ENCODE measurements at regions not wholly inside any gene's neighbourhood (a gene's known extent, or its start where the extent isn't known, plus 50 kb on each side); places are given as distances from the start of the nearest gene placed in this dataset.

GRCh38 chr14:101234999-101235334, 326.3 kb upstream of the DIO3 start:
- peaks cover 3% of the 10 kb centered on the region for H3K27me3 ChIP-seq (ENCODE audit: control insufficient read depth, insufficient read depth, low read length)
- no peak overlapping the region for H3K27ac ChIP-seq (ENCODE audit: low read depth, low read length)
- H3K36me3 ChIP-seq (ENCODE audit: control insufficient read depth, insufficient read depth, low read length) = no peaks in the 10 kb centered on the region
- no peak overlapping the region for H3K4me3 ChIP-seq (ENCODE audit: low read length)
- no peak overlapping the region for H3K9ac ChIP-seq (ENCODE audit: low read length)
- peaks cover 10% of the 10 kb centered on the region for H3K4me1 ChIP-seq (ENCODE audit: control insufficient read depth, insufficient read depth, low read length)

- no peak overlapping the region for H3K27ac ChIP-seq (ENCODE audit: low read depth, low read length)
- peaks cover 10% of the 10 kb centered on the region for H3K4me1 ChIP-seq (ENCODE audit: control insufficient read depth, insufficient read depth, low read length)
- no peaks in the 10 kb centered on the region for H3K36me3 ChIP-seq (ENCODE audit: control insufficient read depth, insufficient read depth, low read length)
- H3K9ac ChIP-seq (ENCODE audit: low read length) = no peak overlapping the region
- no peak overlapping the region for H3K4me3 ChIP-seq (ENCODE audit: low read length)
- peaks cover 3% of the 10 kb centered on the region for H3K27me3 ChIP-seq (ENCODE audit: control insufficient read depth, insufficient read depth, low read length)
Observed at GRCh38 chr14:101235335-101236103, 325.8 kb upstream of the DIO3 start.

- Histone ChIP-seq H3K36me3 (ENCODE audit: control insufficient read depth, insufficient read depth, low read length) (no peaks in the 10 kb centered on the region), H3K4me1 (ENCODE audit: control insufficient read depth, insufficient read depth, low read length) (peaks cover 10% of the 10 kb centered on the region)
Observed at GRCh38 chr14:101236496-101237251, 324.6 kb upstream of the DIO3 start.

DNA sequence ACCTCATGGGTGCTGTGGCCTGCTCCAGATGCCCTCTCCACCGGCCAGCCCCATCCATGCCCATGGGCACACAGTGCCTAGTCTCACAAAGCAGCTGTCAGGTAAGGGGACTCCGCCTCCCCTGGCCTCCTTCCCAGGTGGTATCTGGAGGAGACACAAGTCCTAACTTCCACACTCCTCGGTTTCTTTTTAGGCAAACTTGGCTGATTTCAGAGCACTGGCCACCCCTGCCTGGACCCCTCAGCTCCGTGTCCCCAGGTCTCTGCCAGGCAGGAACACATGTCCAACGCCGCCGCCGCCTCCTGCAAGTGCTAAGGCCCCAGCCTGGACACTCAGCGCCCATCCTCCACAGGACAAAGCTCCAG, 324.1 kb upstream of the DIO3 start:
- H3K36me3 ChIP-seq (ENCODE audit: control insufficient read depth, insufficient read depth, low read length) = no peaks in the 10 kb centered on the region
- H3K4me1 ChIP-seq (ENCODE audit: control insufficient read depth, insufficient read depth, low read length) = peaks cover 10% of the 10 kb centered on the region
- H3K4me3 ChIP-seq (ENCODE audit: low read length) = no peak overlapping the region
- peaks cover 3% of the 10 kb centered on the region for H3K27me3 ChIP-seq (ENCODE audit: control insufficient read depth, insufficient read depth, low read length)
- no peak overlapping the region for H3K9ac ChIP-seq (ENCODE audit: low read length)
- H3K27ac ChIP-seq (ENCODE audit: low read depth, low read length) = no peak overlapping the region

More at GRCh38 chr14:101236496-101237251, 324.6 kb upstream of the DIO3 start:
- Histone ChIP-seq H3K27me3 (ENCODE audit: control insufficient read depth, insufficient read depth, low read length) (peaks cover 3% of the 10 kb centered on the region), H3K4me3 (ENCODE audit: low read length) (no peak overlapping the region), H3K9ac (ENCODE audit: low read length) (no peak overlapping the region), H3K27ac (ENCODE audit: low read depth, low read length) (no peak overlapping the region)

GRCh38 chr14:101239065-101239464, 322.2 kb upstream of the DIO3 start:
- H3K27me3 ChIP-seq (ENCODE audit: control insufficient read depth, insufficient read depth, low read length) = peaks cover 3% of the 10 kb centered on the region
- no peak overlapping the region for H3K4me3 ChIP-seq (ENCODE audit: low read length)
- H3K36me3 ChIP-seq (ENCODE audit: control insufficient read depth, insufficient read depth, low read length) = no peaks in the 10 kb centered on the region
- no peaks in the 10 kb centered on the region for H3K4me1 ChIP-seq (ENCODE audit: control insufficient read depth, insufficient read depth, low read length)
- H3K27ac ChIP-seq (ENCODE audit: low read depth, low read length) = no peak overlapping the region
- H3K9ac ChIP-seq (ENCODE audit: low read length) = no peak overlapping the region

DNA sequence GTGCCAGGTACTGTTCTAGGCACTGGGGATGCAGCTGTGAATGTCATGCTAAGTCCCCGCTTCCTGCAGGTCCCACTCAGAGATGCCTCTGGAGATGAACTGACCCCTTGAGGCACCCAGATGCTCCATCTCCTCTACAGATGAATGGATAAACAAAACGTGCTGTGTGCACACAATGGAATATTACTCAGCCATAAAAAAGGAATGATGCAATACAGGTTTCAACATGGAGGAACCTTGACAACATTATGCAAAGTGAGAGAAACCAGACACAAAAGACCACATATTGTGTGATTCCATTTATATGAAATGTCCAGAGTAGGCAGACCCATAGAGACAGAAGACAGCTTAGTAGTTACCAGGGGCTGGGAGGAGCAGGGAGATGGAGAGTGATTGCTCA, 320.1 kb upstream of the DIO3 start:
- no peak overlapping the region for H3K27ac ChIP-seq (ENCODE audit: low read depth, low read length)

DNA sequence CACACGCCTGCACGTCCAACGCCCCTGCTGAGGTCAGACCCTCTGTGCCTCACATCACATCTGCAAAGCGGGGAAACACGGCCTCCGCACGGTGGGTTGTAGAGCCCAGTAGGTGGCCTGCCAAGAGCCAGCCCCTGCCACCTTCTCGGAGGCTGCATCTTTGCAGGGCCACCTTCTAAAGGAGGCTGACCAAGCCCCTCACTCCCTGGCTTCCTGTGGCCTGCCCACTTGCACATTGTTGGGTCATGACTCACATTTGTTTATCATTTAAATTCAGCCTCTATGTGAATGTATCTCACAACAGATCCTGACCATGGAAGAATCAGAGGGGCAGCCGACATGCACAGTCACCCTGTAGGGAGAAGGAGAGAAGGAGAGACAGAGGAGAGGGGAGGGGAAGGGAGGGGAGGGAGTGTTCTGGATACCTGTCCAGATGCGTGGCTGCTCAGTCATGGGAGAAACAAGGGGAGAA, 319.5 kb upstream of the DIO3 start:
- no peak overlapping the region for H3K4me3 ChIP-seq (ENCODE audit: low read length)
- H3K27me3 ChIP-seq (ENCODE audit: control insufficient read depth, insufficient read depth, low read length) = no peaks in the 10 kb centered on the region
- no peak overlapping the region for H3K27ac ChIP-seq (ENCODE audit: low read depth, low read length)
- H3K4me1 ChIP-seq (ENCODE audit: control insufficient read depth, insufficient read depth, low read length) = no peaks in the 10 kb centered on the region
- H3K36me3 ChIP-seq (ENCODE audit: control insufficient read depth, insufficient read depth, low read length) = no peaks in the 10 kb centered on the region
- H3K9ac ChIP-seq (ENCODE audit: low read length) = no peak overlapping the region

More for the DNA sequence above, 320.1 kb upstream of the DIO3 start:
- Histone ChIP-seq H3K27me3 (ENCODE audit: control insufficient read depth, insufficient read depth, low read length) (peaks cover 3% of the 10 kb centered on the region), H3K9ac (ENCODE audit: low read length) (no peak overlapping the region), H3K4me3 (ENCODE audit: low read length) (no peak overlapping the region), H3K36me3 (ENCODE audit: control insufficient read depth, insufficient read depth, low read length) (no peaks in the 10 kb centered on the region), H3K4me1 (ENCODE audit: control insufficient read depth, insufficient read depth, low read length) (no peaks in the 10 kb centered on the region)

- H3K27me3 ChIP-seq (ENCODE audit: control insufficient read depth, insufficient read depth, low read length) = no peaks in the 10 kb centered on the region
- H3K4me3 ChIP-seq (ENCODE audit: low read length) = no peak overlapping the region
- H3K36me3 ChIP-seq (ENCODE audit: control insufficient read depth, insufficient read depth, low read length) = no peaks in the 10 kb centered on the region
- H3K27ac ChIP-seq (ENCODE audit: low read depth, low read length) = no peak overlapping the region
- H3K9ac ChIP-seq (ENCODE audit: low read length) = no peak overlapping the region
- H3K4me1 ChIP-seq (ENCODE audit: control insufficient read depth, insufficient read depth, low read length) = no peaks in the 10 kb centered on the region
Observed at GRCh38 chr14:101242442-101243385, 318.6 kb upstream of the DIO3 start.

- H3K27me3 ChIP-seq (ENCODE audit: control insufficient read depth, insufficient read depth, low read length) = no peaks in the 10 kb centered on the region
- H3K9ac ChIP-seq (ENCODE audit: low read length) = no peak overlapping the region
- no peak overlapping the region for H3K4me3 ChIP-seq (ENCODE audit: low read length)
- no peak overlapping the region for H3K27ac ChIP-seq (ENCODE audit: low read depth, low read length)
- no peaks in the 10 kb centered on the region for H3K4me1 ChIP-seq (ENCODE audit: control insufficient read depth, insufficient read depth, low read length)
- no peaks in the 10 kb centered on the region for H3K36me3 ChIP-seq (ENCODE audit: control insufficient read depth, insufficient read depth, low read length)
Observed at GRCh38 chr14:101243587-101244338, 317.5 kb upstream of the DIO3 start.

DNA sequence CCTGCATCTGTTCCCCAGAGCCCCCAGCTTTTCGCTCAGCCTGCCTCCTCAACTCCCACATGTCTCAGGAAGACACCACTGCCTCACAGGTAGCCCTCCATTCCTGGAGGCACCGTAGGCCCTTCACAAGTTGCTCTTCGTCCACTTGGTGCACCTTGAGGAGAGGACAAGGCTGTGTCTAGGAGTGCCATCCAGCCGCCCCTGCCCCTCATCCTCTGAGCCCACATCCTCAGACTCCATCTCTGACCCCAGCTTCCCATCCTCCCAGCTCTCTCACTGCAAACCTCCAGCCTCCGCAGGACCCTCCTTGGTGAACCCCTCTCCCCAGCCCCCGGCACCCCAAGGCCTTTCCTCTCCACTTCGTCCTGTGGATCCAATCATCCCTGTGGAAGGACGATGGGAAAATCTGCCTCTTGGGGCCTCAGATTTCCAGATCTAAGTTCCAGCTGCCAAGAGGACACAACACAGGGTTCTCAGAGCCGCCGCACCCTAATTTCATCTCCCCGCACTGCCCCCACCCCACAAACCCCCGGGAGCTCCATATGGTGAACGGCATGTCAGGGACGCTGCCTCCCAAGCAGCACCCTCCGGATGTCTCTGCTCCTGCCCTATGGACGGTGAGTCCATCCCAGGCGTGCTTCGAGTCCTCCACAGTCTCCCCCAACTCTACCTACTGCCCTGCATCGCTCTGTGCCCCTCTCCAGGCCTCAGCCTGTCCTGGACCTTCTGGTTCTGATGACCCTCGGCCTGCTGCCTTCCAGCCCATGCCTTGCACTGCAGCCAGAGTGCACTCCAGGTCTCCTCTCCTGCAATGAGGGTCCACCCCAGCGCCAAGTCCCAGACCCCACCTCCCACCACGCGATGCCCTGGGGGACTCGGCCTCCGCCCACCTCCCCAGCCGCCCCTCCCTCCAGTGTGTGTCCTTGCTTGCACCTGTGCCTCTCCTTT, 314.1 kb upstream of the DIO3 start:
- H3K4me1 ChIP-seq (ENCODE audit: control insufficient read depth, insufficient read depth, low read length) = no peaks in the 10 kb centered on the region
- H3K27me3 ChIP-seq (ENCODE audit: control insufficient read depth, insufficient read depth, low read length) = no peaks in the 10 kb centered on the region
- no peak overlapping the region for H3K27ac ChIP-seq (ENCODE audit: low read depth, low read length)
- H3K9ac ChIP-seq (ENCODE audit: low read length) = no peak overlapping the region
- H3K4me3 ChIP-seq (ENCODE audit: low read length) = no peak overlapping the region
- H3K36me3 ChIP-seq (ENCODE audit: control insufficient read depth, insufficient read depth, low read length) = no peaks in the 10 kb centered on the region
